ENCODE measurements at regions not wholly inside any gene's neighbourhood (a gene's known extent, or its start where the extent isn't known, plus 50 kb on each side); places are given as distances from the start of the nearest gene placed in this dataset.
A peak's percentile ranks its signal among the peaks of the same experiment; 100 is the strongest.

GRCh38 chr5:124478264-124478663 lies 268.2 kb downstream of the ZNF608 start:
- Histone ChIP-seq H2AFZ (ENCODE audit: low read length) (no peak overlapping the region), H4K20me1 (replicated peaks in 1 of 2; ENCODE audit: control insufficient read depth in 1 of 2, insufficient read depth in 2 of 2, low read length in 2 of 2) (no peaks in the 10 kb centered on the region), H3K23ac (ENCODE audit: insufficient read length) (no peak overlapping the region), H3K4ac (replicated peaks; ENCODE audit: insufficient read length, low read depth, low read length) (no peak overlapping the region), H4K5ac (ENCODE audit: insufficient read length, low read depth, low read length) (no peak overlapping the region), H2BK20ac (ENCODE audit: low read length) (no peak overlapping the region), H2BK120ac (replicated peaks; ENCODE audit: low read depth, low read length) (peak overlapping the region; percentile 72), H3K4me2 (ENCODE audit: insufficient read depth in 1 of 2, low read depth in 2 of 2, low read length in 2 of 2) (no peak overlapping the region), H3K79me1 (ENCODE audit: low read depth, low read length) (no peaks in the 10 kb centered on the region), H3K9me3 (ENCODE audit: insufficient read depth in 2 of 2, low read depth in 1 of 2, low read length in 1 of 2) (no peaks in the 10 kb centered on the region), H2BK15ac (ENCODE audit: low read length) (no peak overlapping the region), H3K56ac (replicated peaks; ENCODE audit: insufficient read length, low read depth, low read length) (no peak overlapping the region), H2AK5ac (ENCODE audit: low read depth, low read length) (no peak overlapping the region), H2BK12ac (ENCODE audit: low read depth, low read length) (no peak overlapping the region), H3K4me1 (replicated peaks in 1 of 4; ENCODE audit: control insufficient read depth in 3 of 4, insufficient read depth in 4 of 4, low read length in 3 of 4) (peaks cover 2 to 13% (median 7%) of the 10 kb centered on the region in 4 experiments; a peak in 6 of 7 replicates), H3K27me3 (replicated peaks in 1 of 4; ENCODE audit: control insufficient read depth in 3 of 4, extremely low read depth in 1 of 4, insufficient read depth in 3 of 4, low read length in 3 of 4) (no peaks in the 10 kb centered on the region), H2BK5ac (ENCODE audit: low read depth, low read length) (no peak overlapping the region), H3K36me3 (ENCODE audit: control insufficient read depth in 2 of 4, insufficient read depth in 4 of 4, low read length in 3 of 4) (no peaks in the 10 kb centered on the region), H3K27ac (ENCODE audit: low read depth, low read length) (no peak overlapping the region), H3K23me2 (ENCODE audit: low read depth, low read length) (no peaks in the 10 kb centered on the region), H3K79me2 (ENCODE audit: control insufficient read depth in 1 of 2, insufficient read depth in 2 of 2, low read length in 2 of 2) (no peaks in the 10 kb centered on the region), H4K8ac (ENCODE audit: extremely low read depth, insufficient read depth, low read length) (no peak overlapping the region), H3K4me3 (ENCODE audit: extremely low read depth in 1 of 4, insufficient read depth in 2 of 4, low read depth in 3 of 4, low read length in 4 of 4) (no peak overlapping the region), H4K91ac (replicated peaks; ENCODE audit: insufficient read length, low read length) (peak overlapping the region; percentile 67), H3K18ac (ENCODE audit: extremely low read depth, low read length) (no peak overlapping the region), H3K9ac (replicated peaks in 1 of 4; ENCODE audit: extremely low read depth in 1 of 4, low read depth in 3 of 4, low read length in 3 of 4) (no peak overlapping the region; a peak in 1 of 7 replicates), H3K14ac (ENCODE audit: insufficient read length) (no peak overlapping the region)
- CTCF ChIA-PET (ENCODE audit: partially characterized antibody): no interaction called here
- WGBS, 2 experiments (ENCODE audit: extremely low coverage in 1 of 2, insufficient coverage in 1 of 2, insufficient read length in 1 of 2, insufficient replicate concordance in 2 of 2, low coverage in 1 of 2, low lambda C conversion rate in 2 of 2, missing lambda C conversion rate in 1 of 2): 82% methylated on average over 1 of the region's 1 CpG; no CpG with 5 or more reads in 1 of the 2 experiments
- DNase-seq (ENCODE audit: low read depth in 1 of 2, low spot score in 2 of 2): no peak
- TF ChIP-seq TBP (IDR thresholded peaks at IDR 0.05; ENCODE audit: low read depth, low read length) (no peak), KDM5A (IDR thresholded peaks at IDR 0.05; ENCODE audit: low read length) (no peak), SP4 (IDR thresholded peaks at IDR 0.05; ENCODE audit: low read length) (no peak), CEBPB (IDR thresholded peaks at IDR 0.05; ENCODE audit: low read depth, low read length) (no peak)
- POLR2A ChIA-PET (ENCODE audit: partially characterized antibody): no interaction called here
- peak; percentile 24 for FAIRE-seq

Measured in H1 (cell line).